DND-41 (cell line): ENCODE measurements at regions not wholly inside any gene's neighbourhood (a gene's known extent, or its start where the extent isn't known, plus 50 kb on each side); places are given as distances from the start of the nearest gene placed in this dataset.

Experiments
- ATAC-seq: fragments of 200-7000 bp; cut with Tn5 transposase; 3 replicates; pipeline ENCODE4 v1.9.1; 2021; ENCODE audit warnings: low read depth; ENCODE audit not compliant: insufficient read depth
- DNase-seq: peaks from one replicate; pipeline ENCODE4 v3.0.0-alpha.2; 2020
- H2AFZ ChIP-seq: 2 replicates; pipeline ENCODE4 v1.6.0; 2012; ENCODE audit warnings: low read depth, low read length
- H3K27ac ChIP-seq: 2 replicates; pipeline ENCODE4 v1.5.1; 2012; ENCODE audit warnings: low read length, inconsistent platforms
- H3K27me3 ChIP-seq: fragments of 200-600 bp; sonication (generic); 2 replicates; pipeline ENCODE4 v1.6.0; 2012; ENCODE audit warnings: low read length, mild to moderate bottlenecking, inconsistent platforms; ENCODE audit not compliant: insufficient read depth, poor library complexity
- H3K36me3 ChIP-seq: 2 replicates; pipeline ENCODE4 v1.5.1; 2012; ENCODE audit warnings: low read length, inconsistent platforms; ENCODE audit not compliant: insufficient read depth
- H3K4me1 ChIP-seq: 2 replicates; pipeline ENCODE4 v1.5.1; 2012; ENCODE audit warnings: mild to moderate bottlenecking, low read length; ENCODE audit not compliant: insufficient read depth
- H3K4me2 ChIP-seq: 2 replicates; pipeline ENCODE4 v1.6.0; 2012; ENCODE audit warnings: mild to moderate bottlenecking, moderate library complexity, low read length, inconsistent platforms; ENCODE audit not compliant: insufficient read depth
- H3K4me3 ChIP-seq, 2 experiments: fragments of 200-600 bp in 1 of 2; shearing (Covaris generic) in 1 of 2; 2 replicates each; pipeline ENCODE4 v1.5.1; 2012 to 2016; ENCODE audit warnings: inconsistent platforms in 2 of 2, low read length in 2 of 2, mild to moderate bottlenecking in 2 of 2, low read depth in 1 of 2, moderate library complexity in 1 of 2
- H3K79me2 ChIP-seq: 2 replicates; pipeline ENCODE4 v1.6.0; 2012; ENCODE audit warnings: low read length, inconsistent platforms; ENCODE audit not compliant: insufficient read depth
- H3K9ac ChIP-seq: 2 replicates; pipeline ENCODE4 v1.6.0; 2012; ENCODE audit warnings: low read depth, mild to moderate bottlenecking, inconsistent platforms, low read length, moderate library complexity
- H3K9me3 ChIP-seq: 2 replicates; pipeline ENCODE4 v1.5.1; 2012; ENCODE audit warnings: low read length, moderate library complexity, mild to moderate bottlenecking, inconsistent platforms; ENCODE audit not compliant: insufficient read depth, severe bottlenecking
- H4K20me1 ChIP-seq: 2 replicates; pipeline ENCODE4 v1.6.0; 2012; ENCODE audit warnings: low read length; ENCODE audit not compliant: insufficient read depth
- EZH2 ChIP-seq: IDR thresholded peaks from 3 replicates; pipeline ENCODE4 v1.6.1; 2012; ENCODE audit warnings: borderline replicate concordance, low read depth, mild to moderate bottlenecking, moderate library complexity, low read length, inconsistent platforms; ENCODE audit not compliant: severe bottlenecking
- TF ChIP-seq, protein P1 (sequence below): IDR thresholded peaks from 2 replicates; pipeline ENCODE4 v1.5.1; 2012; ENCODE audit warnings: borderline replicate concordance, low read length, moderate library complexity, mild to moderate bottlenecking; ENCODE audit not compliant: poor library complexity, severe bottlenecking; ENCODE audit errors: extremely low read depth

DNA sequence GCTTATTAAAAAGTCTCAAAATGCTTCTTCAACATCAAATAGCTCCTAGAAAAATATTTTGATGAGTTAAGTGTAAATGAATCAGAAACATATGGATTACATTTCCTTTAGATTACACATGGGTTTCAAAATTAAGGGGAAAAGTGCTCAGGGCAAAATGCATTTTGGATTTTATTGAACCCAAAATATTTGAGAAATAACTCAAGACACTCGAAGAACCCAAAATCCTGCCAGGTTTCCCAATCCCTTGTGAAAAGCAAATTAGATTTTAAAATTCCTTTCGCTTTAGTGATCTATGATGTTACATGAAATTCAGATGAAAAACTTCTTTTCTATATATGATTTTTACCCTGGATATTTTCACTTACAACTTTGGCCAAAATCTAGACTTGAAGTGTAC, 847.4 kb upstream of the SOX9 start:
- H3K79me2 ChIP-seq, result no peaks in the 10 kb centered on the region
- no peak overlapping the region for H3K4me2 ChIP-seq
- no peak overlapping the region for H3K4me3 ChIP-seq
- TF ChIP-seq, protein P1, sequence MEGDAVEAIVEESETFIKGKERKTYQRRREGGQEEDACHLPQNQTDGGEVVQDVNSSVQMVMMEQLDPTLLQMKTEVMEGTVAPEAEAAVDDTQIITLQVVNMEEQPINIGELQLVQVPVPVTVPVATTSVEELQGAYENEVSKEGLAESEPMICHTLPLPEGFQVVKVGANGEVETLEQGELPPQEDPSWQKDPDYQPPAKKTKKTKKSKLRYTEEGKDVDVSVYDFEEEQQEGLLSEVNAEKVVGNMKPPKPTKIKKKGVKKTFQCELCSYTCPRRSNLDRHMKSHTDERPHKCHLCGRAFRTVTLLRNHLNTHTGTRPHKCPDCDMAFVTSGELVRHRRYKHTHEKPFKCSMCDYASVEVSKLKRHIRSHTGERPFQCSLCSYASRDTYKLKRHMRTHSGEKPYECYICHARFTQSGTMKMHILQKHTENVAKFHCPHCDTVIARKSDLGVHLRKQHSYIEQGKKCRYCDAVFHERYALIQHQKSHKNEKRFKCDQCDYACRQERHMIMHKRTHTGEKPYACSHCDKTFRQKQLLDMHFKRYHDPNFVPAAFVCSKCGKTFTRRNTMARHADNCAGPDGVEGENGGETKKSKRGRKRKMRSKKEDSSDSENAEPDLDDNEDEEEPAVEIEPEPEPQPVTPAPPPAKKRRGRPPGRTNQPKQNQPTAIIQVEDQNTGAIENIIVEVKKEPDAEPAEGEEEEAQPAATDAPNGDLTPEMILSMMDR, result no peak
- TF ChIP-seq EZH2, result no peak
- H3K27me3 ChIP-seq, result no peaks in the 10 kb centered on the region
- no peaks in the 10 kb centered on the region for H3K9me3 ChIP-seq
- ATAC-seq, result no peak
- no peak overlapping the region for H3K9ac ChIP-seq
- no peaks in the 10 kb centered on the region for H3K36me3 ChIP-seq
- H4K20me1 ChIP-seq, result no peaks in the 10 kb centered on the region
- no peaks in the 10 kb centered on the region for H3K4me1 ChIP-seq
- no peak overlapping the region for H3K27ac ChIP-seq
- DNase-seq, result no peak
- 0 out of 2 replicates have a peak overlapping the region, but pooled peaks have one; percentile 31 for H2AFZ ChIP-seq

DNA sequence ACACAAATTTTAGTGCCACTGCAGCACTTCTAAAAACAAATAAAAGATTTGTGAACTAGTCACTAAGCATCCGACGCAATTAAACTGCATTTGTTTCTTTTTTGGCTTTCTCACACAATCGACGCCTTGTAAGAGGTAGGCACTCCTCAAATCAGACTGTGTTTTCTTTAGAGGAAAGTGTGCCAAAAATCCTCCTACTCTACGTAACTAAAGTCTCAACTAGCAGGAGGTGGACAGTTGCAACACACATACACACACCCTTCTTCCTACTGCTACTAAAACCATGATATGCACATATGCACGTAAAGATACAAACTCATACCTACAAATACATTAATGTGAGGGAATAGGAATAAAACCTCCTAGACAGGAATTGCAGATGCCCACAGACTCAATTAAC, 844.7 kb upstream of the SOX9 start:
- Histone ChIP-seq H3K9me3 (no peaks in the 10 kb centered on the region), H3K4me1 (no peaks in the 10 kb centered on the region), H3K36me3 (no peaks in the 10 kb centered on the region), H3K4me2 (no peak overlapping the region), H3K9ac (no peak overlapping the region), H2AFZ (no peak overlapping the region), H3K27me3 (no peaks in the 10 kb centered on the region), H3K4me3 (no peak overlapping the region), H4K20me1 (no peaks in the 10 kb centered on the region), H3K79me2 (no peaks in the 10 kb centered on the region), H3K27ac (no peak overlapping the region)
- ATAC-seq (no peak), DNase-seq (no peak)
- no peak for TF ChIP-seq EZH2
- TF ChIP-seq, protein P1, result no peak

DNA sequence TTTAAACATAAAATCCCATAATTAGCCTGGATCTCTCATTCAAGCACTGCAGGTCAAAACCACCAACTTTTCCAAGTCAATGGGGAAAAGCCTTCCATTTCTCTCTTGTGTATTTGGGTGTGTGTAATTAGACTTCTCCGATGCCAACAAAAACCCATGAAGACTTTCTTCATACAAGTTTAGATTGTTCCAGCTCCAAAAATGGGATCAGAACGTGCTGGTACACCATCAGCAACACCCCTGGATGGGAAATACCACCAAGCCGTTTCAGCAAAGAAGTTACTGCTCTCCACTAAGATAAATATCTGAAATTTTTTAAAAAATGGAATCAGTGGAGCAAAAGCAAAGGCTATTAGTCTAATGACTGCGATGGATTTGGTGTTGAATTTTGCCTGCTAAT, 837.3 kb upstream of the SOX9 start:
- H3K27me3 ChIP-seq, result no peaks in the 10 kb centered on the region
- H3K9me3 ChIP-seq, result no peaks in the 10 kb centered on the region
- TF ChIP-seq, protein P1, result no peak
- TF ChIP-seq EZH2, result no peak
- H4K20me1 ChIP-seq, result no peaks in the 10 kb centered on the region
- no peaks in the 10 kb centered on the region for H3K4me1 ChIP-seq
- ATAC-seq (no peak), DNase-seq (no peak)
- H3K79me2 ChIP-seq, result no peaks in the 10 kb centered on the region
- H2AFZ ChIP-seq, result no peak overlapping the region
- H3K9ac ChIP-seq, result no peak overlapping the region
- H3K27ac ChIP-seq, result no peak overlapping the region
- H3K36me3 ChIP-seq, result no peaks in the 10 kb centered on the region
- no peak overlapping the region for H3K4me2 ChIP-seq
- no peak overlapping the region for H3K4me3 ChIP-seq
